Cardiac fibroblast (primary cell): ENCODE measurements at regions not wholly inside any gene's neighbourhood (a gene's known extent, or its start where the extent isn't known, plus 50 kb on each side); places are given as distances from the start of the nearest gene placed in this dataset.

Experiments used
- DNase-seq, 2 donors: peaks; one replicate each; pipeline versions ENCODE4 v3.0.0 to v3.0.0-alpha.2; 2010; ENCODE audit warnings: low read depth in 2 of 2
- H3K4me3 ChIP-seq, 2 donors: replicated peaks in 1 of 2; 1 replicate in 1 of 2; 2 replicates in 1 of 2; pipeline ENCODE4 v1.5.1; 2011; ENCODE audit warnings: low read depth in 2 of 2, low read length in 2 of 2, mild to moderate bottlenecking in 2 of 2, moderate library complexity in 1 of 2
- CTCF ChIP-seq: IDR thresholded peaks from one replicate; pipeline ENCODE4 v1.5.1; 2011; ENCODE audit warnings: low read depth, mild to moderate bottlenecking, low read length, inconsistent platforms

GRCh38 chr10:108421266-108421665 lies 1256.8 kb upstream of the SORCS1 start:
- TF ChIP-seq CTCF = no peak
- no peak overlapping the region for H3K4me3 ChIP-seq
- no peak for DNase-seq

GRCh38 chr10:108413954-108414353 lies 1249.4 kb upstream of the SORCS1 start:
- TF ChIP-seq CTCF = no peak
- DNase-seq = no peak
- no peak overlapping the region for H3K4me3 ChIP-seq

- DNase-seq = no peak
- TF ChIP-seq CTCF = no peak
- no peak overlapping the region for H3K4me3 ChIP-seq
Observed at GRCh38 chr10:108412323-108412722, 1247.8 kb upstream of the SORCS1 start.

GRCh38 chr10:108411894-108412293 lies 1247.4 kb upstream of the SORCS1 start:
- H3K4me3 ChIP-seq = no peak overlapping the region
- DNase-seq = no peak
- no peak for TF ChIP-seq CTCF

GRCh38 chr10:108411206-108411605 lies 1246.7 kb upstream of the SORCS1 start:
- H3K4me3 ChIP-seq = no peak overlapping the region
- DNase-seq = no peak
- no peak for TF ChIP-seq CTCF

DNA sequence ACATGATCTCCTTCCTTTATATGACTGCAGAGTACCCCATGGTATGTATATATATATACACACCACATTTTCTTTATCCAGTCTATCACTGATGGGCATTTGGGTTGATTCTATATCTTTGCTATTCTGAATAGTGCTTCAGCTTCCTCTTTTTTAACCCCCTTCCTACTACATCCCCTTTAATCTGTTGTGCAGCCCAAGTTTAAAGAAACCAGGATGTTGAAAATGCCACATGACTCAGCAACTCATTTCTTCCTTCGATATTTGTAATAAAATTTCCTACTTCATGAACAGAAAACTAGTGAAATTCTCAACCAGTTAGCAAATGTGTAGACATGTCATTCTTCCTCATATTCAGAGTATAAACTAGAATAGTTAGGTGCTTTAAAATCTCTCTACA lies 1245.7 kb upstream of the SORCS1 start:
- no peak overlapping the region for H3K4me3 ChIP-seq
- DNase-seq = no peak

More for the DNA sequence above, 1245.7 kb upstream of the SORCS1 start:
- no peak for TF ChIP-seq CTCF
